GM11168 (cell line): ENCODE measurements at regions not wholly inside any gene's neighbourhood (a gene's known extent, or its start where the extent isn't known, plus 50 kb on each side); places are given as distances from the start of the nearest gene placed in this dataset.
"Not testable (repeated sequence)": the region's sequence is repeated elsewhere in the genome, so short reads cannot be mapped to it uniquely, and the experiment has no call there.

Source experiments
- in situ Hi-C: fragments of 300-500 bp; cut with MboI; formaldehyde crosslinking; loops from one replicate; pipeline ENCODE4 v1.12.0; 2022; ENCODE audit warnings: low sequenced_read_pairs; ENCODE audit not compliant: unreplicated experiment

DNA sequence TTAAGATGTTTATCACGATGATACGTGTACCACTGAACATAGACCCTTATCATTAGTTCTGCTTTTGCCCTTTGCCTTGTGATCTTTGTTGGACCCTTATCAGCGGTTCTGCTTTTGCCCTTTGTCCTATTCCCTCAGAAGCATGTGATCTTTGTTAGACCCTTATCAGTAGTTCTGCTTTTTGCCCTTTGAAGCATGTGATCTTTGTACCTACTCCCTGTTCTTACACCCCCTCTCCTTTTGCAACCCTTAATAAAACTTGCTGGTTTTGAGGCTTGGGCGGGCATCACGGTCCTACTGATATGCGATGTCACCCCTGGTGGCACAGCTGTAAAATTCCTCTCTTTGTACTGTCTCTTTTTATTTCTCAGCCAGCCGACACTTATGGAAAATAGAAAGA lies 117.0 kb downstream of the SDHAF3 start:
- in situ Hi-C loops = not testable (repeated sequence)

DNA sequence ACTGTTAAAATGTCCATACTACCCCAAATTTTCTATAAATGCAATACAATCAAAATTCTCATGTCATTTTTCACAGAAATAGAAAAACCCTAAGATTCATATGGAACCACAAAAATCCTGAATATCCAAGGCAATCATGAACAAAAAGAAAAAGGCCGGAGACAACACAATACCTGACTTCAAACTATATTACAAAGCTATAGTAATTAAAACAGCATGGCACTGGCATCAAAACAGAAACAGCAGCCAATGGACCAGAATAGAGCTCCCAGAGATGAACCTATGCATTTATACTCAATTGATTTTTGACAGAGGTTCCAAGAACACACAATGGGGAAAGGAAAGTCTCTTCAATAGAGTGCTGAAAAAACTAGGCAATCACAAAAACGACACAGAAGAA lies 128.8 kb downstream of the SDHAF3 start:
- in situ Hi-C loops = no loop called here

DNA sequence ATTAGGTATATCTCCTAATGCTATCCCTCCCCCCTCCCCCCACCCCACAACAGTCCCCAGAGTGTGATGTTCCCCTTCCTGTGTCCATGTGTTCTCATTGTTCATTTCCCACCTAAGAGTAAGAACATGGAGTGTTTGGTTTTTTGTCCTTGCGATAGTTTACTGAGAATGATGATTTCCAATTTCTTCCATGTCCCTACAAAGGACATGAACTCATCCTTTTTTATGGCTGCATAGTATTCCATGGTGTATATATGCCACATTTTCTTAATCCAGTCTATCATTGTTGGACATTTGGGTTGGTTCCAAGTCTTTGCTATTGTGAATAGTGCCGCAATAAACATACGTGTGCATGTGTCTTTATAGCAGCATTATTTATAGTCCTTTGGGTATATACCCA lies 140.7 kb downstream of the SDHAF3 start:
- in situ Hi-C loops = not testable (repeated sequence)

DNA sequence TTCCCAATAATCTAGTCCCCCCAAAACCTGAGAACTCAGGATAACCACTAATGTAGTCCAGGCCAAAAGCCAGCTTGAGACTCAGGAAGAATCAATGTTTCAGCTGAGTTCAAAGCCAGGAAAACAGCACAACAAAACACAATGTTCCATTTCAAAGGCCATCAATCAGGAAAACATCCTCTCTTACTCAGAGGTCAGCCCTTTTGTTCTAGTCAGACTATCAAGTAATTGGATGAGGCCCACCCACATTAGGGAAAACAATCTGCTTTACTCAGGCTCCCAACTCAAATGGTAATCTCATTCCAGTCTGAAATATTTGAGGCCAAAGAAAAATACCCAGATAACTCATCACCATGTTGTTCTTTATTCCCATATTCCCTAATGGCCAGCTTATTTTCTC lies 152.2 kb downstream of the SDHAF3 start:
- in situ Hi-C loops = no loop called here

DNA sequence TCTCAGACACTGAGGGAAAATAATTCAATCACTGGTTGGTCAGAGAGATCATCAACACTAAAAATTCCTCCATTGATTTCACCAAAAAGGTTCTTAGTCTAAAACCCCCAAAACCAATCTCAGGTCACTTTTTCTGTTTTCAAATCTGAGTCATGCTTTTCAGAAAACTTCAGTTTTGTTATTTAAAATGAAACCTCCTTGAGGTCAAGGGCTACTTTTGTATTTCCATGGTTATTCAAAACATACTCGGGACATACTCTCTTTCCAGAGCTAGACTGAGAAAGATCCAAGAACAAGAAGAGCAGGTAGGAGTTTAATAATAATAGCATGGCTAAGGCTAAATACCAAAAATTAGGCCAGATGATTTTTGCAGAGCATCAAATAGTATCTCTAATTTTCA lies 152.8 kb downstream of the SDHAF3 start:
- in situ Hi-C loops = no loop called here

DNA sequence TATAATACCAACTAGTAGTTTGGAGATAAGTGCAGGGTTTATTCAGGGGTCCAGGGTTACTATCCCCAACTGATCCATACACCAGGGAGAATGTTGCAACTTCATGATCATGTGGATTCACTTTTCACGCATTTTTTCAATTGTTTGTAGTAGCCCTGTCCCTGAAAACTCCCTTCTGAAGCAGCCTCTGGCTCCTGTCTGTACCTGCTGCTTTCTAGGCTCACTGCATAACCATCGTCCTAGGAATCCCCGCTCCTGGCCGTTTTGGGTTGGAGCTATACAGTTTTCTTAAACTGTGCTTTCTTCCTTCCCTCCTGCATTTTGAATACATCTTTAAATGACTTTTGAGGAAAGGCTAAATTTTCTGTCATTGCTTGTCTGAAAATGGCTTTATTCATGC lies 154.1 kb downstream of the SDHAF3 start:
- in situ Hi-C loops = no loop called here

DNA sequence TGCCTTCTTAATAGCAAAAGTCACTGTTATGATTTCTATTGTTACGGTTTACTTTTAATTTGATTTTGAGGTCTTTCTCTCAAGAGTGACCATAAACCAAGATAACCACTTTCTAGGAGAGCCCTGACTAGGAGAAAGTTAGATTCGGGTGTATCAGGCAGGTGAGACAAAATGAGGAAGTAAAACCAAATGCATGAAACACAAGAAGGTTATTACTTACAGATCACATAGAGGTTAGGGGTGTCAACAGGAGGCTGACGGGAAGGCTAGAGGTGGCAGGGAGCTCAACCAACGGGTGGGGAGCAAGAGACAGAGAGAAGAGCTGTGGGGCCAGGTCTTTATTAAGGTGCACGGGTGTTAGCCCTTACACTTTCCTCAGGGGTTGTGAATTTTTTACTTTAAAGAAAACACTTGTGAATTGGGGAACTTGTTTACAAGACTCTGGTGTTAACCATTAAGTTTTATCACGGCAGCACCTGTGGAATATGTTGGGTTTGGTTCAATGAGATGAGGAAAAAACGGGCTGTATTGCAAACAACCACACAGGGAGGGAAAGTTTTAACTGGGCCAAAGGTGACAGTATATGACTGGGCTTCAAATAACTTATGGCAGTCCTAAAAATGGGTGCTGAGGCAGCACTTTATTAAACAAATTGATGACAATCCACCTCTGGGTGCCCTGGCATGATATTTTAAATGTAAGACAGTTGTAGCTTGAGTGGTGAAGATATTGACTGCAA lies 154.9 kb downstream of the SDHAF3 start:
- in situ Hi-C loops = no loop called here

DNA sequence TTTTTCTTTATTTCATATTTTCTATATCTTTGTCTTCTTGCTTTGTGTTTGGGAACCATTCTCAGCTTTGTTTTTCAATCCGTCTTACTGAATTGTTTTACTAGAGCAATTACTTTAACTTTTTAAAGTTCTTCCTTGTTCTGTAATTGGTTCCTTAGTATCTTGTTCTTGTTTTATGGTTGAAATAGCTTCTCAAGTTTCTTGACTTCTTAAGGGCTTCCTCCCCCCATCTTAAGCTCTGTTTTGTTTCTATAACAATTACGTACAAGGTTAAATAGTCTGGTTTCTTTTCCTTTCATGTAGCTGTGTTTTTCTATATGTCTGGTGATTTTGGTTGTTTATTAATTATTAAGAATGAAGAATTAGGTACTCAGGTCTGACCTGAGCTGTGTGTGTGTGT lies 158.0 kb downstream of the SDHAF3 start:
- in situ Hi-C loops = no loop called here

DNA sequence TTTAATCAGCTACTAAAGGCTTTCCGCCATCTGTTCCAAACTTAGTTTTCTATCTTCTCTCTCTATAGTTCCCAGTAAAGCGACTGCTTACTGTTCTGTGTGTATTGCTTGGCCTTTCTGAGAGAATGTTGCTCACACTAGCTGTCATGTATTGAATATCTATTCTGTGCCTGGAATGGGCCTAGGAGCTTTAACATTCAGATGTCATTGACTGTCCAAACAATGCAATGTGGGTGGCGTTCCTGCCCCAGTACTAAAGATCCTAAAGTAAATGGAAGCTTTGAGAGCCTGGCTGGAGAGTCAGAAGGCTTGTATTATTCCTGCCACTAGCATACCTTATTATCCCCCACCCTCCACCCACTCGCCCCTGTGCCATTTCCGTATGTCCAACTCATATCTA lies 163.5 kb downstream of the SDHAF3 start:
- in situ Hi-C loops = no loop called here

DNA sequence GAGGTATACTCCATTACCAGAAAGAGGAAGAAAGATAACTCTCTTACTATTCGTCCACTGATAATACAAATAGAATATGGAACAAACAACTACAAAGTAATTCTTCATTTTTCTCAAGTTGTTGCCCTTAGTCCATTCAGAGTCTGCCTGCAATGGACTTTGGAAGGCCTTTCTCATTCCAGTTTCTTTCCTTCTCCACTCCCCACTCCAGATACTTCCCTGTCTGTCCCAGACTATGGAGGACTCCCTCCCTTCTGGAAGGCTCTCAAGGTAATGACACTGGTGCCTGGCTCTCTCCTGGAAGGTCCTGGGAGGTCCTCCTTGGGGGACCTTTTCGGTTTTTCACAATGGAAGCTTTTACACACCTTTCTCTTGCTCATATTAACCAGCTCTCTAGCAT lies 167.8 kb downstream of the SDHAF3 start:
- in situ Hi-C loops = no loop called here

DNA sequence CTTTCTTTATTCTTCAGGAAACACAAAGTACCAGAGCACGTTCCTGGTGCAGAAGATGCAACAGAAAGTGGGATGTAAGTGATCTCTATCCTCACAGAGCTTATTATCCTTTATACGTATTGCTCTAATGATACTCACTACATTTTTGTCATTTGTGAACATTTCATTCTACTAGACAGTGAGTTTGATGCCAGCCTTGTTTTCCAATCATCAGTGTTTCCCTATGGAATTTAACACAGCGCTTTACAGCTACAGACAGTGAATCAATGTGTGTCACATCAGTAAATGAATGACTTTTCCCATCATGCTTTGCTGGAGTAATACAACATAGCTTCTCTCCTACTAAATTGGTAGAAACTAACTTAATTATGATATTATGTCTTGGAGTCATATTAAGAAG lies 175.5 kb downstream of the SDHAF3 start:
- in situ Hi-C loops = no loop called here

DNA sequence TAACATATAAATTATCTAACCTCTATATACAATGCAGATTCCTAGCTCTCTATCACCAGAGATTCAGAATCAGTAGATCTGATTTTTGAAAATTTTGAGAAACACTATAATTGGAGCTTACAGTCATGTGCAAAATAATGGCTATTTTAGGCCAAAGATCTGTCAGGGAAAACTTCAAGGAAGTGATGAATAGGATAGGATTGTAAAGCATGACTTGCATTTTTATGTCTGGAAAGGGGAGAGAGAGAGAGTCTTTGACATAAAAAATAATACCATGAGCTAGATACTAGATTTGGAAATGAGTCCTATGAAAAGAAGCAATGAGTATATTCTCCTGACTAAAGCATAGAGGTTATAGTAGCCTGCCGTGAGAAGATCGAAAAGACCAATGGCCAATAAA lies 181.1 kb downstream of the SDHAF3 start:
- in situ Hi-C loops = no loop called here

DNA sequence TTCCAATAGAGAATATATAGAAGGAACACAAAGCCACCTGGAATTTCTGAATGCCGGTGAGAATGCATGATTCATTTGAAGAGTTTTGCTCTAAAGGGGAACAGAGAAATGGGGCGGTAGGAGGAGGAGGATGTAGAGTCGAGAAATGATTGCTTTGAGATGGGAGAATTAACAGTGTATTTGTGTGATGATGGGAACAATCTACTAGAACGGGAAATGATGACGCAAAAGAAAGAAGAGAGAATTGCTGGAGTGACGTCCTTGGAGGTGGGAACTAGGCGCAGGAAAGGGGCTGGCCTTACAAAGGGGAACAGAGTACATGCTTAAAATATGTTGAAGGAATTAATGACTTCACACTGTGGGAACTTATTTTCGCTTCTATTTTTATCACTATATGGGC lies 188.1 kb downstream of the SDHAF3 start:
- in situ Hi-C loops = no loop called here

DNA sequence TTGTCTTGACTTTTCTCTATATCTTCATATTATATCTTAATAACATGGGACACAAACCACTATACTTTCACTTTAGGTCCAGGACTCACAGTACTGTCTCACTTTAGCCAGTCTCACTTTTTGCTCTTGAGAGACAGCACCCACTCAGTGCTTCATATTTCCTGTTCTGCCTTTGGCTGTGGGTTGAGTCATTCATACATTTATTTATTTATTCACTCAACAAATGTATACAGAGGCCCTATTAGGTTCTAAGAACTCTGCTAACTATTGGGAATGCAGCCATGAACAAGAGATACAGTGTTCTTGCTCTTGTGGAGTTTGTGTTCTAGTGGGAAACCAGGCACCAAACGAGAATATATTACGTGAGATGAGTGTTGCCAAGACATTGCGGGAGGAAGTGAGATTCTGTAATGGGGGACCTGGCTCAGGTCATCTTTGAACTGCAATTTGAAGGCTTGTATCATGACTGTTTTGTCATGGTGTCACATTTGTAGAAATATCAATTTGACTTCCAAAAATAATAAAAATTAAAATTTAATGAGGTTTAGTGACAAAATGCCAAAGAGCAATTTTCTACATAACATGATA lies 190.1 kb downstream of the SDHAF3 start:
- in situ Hi-C loops = no loop called here

DNA sequence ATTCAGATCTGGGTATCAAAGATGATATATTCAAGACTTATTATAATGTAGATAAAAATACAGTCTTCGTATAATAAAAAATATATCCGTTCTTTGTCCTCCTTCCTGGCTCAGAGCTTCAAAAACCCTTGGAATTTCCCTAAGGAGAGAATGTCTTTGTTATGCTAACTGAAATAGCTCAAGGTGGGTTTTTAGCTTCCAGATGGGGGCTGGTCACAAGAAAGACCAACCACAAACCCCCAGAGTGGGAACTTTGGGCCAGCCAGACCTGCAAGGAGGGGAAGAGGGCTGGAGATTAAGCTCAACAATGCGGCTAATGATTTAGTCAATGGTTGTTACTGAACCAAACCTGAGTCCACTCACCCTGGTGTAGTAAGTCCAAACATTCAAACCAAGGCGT lies 196.4 kb downstream of the SDHAF3 start:
- in situ Hi-C loops = no loop called here

DNA sequence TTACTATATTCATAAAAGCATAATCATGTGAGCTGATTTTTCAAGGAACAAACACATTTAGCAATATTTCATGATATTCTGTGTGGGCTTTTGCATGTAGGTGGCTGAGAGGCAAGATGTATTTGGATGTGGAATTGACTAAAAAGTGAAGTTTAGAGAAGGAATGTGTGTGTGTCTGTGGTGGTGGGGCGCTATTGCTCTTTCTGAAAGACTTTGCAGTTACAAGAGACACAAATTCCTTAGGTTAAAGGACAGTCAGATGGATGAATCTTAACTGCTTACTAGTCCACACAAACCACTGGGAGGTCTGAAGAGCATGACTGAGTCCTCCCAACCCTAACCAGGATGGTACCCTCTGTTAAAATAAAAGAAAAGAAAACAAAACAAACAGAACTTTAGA lies 200.1 kb downstream of the SDHAF3 start:
- in situ Hi-C loops = no loop called here

DNA sequence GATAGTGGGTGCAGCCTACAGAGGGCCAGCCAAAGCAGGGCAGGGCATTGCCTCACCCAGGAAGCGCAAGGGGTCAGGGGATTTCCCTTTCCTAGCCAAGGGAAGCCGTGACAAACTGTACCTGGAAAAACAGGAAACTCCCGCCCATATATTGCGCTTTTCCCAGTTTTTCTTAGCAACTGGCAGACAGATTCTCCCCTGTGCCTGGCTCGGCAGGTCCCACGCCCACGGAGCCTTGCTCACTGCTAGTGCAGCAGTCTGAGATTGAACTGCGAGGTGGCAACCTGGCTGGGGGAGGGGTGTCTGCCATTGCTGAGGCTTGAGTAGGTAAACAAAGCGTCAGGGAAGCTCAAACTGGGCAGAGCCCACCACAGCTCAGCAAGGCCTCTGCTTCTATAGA lies 212.4 kb downstream of the SDHAF3 start:
- in situ Hi-C loops = not testable (repeated sequence)

DNA sequence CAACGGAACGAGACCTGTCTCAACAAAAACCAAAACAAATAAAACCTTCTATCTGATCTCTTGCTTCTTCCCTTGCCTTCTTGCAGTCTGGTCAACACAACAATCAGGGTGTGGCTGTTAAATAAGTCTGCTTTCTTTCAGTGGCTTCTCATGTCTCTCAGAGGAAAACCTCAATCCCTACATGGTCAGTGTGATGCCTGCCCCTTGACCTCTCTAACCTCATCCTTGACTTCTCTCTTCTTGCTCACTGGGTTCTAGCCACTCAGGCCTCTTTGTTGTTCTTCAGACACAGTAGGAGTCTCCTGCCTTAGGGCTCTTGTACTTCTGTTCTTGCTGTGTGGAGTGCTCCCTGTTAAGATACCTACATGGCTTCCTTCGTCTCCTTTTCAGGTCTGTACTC lies 220.4 kb downstream of the SDHAF3 start:
- in situ Hi-C loops = no loop called here

DNA sequence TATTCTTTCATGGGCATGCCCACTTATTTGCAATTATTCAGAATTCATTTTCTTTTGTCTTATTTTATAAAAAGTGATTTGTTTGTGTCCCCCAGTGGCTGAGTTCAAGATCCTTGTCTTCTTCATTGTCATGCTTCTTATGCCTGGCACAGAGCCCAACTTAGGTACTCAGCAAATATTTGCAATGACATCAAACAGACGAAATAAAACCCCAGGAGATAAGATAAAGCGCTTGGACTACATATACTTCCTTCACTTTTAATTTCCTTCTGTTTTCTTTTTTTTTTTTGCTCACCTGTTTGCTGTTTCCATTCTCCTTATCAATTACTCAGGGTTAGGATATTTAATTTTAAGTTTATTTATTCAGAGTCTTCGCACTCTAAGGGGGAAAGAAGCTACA lies 225.0 kb downstream of the SDHAF3 start:
- in situ Hi-C loops = no loop called here

DNA sequence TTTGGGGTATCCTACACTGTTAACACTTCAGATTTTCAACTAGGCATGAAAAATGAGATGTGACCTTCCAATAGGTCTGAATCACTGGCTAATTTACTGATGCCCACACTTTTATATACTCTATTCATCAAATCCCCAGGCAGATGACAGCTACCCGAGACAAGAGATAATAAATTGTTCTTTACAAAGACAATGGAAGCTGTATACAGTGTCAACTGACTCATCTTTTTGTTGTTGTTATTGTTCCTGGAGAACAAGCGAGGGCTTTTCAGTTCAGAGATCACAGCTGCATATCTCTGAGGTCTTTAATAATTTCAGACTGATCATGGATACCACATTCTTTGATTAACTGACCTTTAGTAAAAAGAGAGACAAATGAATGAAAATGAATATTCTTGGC lies 228.9 kb downstream of the SDHAF3 start:
- in situ Hi-C loops = no loop called here

DNA sequence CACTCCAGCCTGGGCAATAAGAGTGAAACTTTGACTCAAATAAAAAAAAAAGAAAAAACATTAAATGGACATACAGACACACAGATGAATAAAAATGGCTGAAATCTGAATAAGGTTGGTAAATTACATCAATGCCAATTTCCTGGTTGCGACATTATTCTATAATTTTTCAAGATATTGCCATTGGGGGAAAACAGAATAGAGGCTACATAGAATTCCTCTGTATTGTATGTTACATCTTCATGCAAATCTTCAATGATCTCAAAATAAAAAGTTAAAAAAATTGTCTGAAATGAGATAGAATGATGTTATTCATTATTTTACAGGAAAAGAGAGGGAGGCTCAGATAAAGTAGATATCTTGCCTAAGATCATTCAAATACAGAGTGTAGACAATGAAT lies 234.0 kb downstream of the SDHAF3 start:
- in situ Hi-C loops = no loop called here

DNA sequence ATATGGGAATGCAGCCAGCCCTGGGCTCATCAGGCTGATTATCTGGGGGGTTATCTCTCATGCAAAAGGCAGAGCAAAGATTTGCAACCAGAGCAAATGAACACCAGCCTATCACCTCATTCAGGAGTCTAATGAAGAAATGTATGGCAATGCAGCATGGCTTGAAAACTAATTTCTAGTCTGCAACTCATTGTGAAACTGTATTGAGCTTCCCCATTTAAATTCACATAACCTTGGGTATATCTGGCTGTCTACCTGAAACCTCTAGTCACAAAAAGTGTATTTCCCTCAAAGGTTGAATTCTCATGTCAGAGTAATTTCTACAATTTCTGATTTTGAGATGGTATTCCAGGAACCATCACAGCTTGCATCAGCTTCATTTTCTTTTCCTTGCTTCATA lies 240.0 kb downstream of the SDHAF3 start:
- in situ Hi-C loops = no loop called here
